Natural killer cell (primary cell): ENCODE measurements at regions not wholly inside any gene's neighbourhood (a gene's known extent, or its start where the extent isn't known, plus 50 kb on each side); places are given as distances from the start of the nearest gene placed in this dataset.

Experiments
- ATAC-seq, 3 donors: fragments of 150-1000 bp in 2 of 3; fragments of 200-7000 bp in 1 of 3; cut with Tn5 transposase; 1 replicate in 1 of 3; 2 replicates in 2 of 3; pipeline ENCODE4 v1.10.0; 2021; ENCODE audit warnings: mild to moderate bottlenecking in 2 of 3, moderate library complexity in 2 of 3
- DNase-seq, 2 donors: peaks; one replicate each; pipeline versions ENCODE4 v3.0.0 to v3.0.0-alpha.2; 2013 to 2021; ENCODE audit warnings: mixed read lengths in 1 of 2
- H3K27ac ChIP-seq: one replicate; pipeline ENCODE4 v1.5.1; 2013; ENCODE audit warnings: mild to moderate bottlenecking, low read length
- H3K27me3 ChIP-seq: one replicate; pipeline ENCODE4 v1.6.1; 2013; ENCODE audit warnings: low read length; ENCODE audit not compliant: control insufficient read depth, insufficient read depth
- H3K36me3 ChIP-seq: one replicate; pipeline ENCODE4 v1.6.1; 2013; ENCODE audit warnings: low read length; ENCODE audit not compliant: control insufficient read depth, insufficient read depth
- H3K4me1 ChIP-seq: one replicate; pipeline ENCODE4 v1.6.1; 2013; ENCODE audit warnings: low read length; ENCODE audit not compliant: control insufficient read depth, insufficient read depth
- H3K4me3 ChIP-seq: one replicate; pipeline ENCODE4 v1.5.1; 2013; ENCODE audit warnings: low read length
- H3K9me3 ChIP-seq: one replicate; pipeline ENCODE4 v1.6.1; 2013; ENCODE audit warnings: low read length; ENCODE audit not compliant: control insufficient read depth, insufficient read depth
- H3K27ac Mint-ChIP-seq, 2 donors: one replicate each; pipeline ENCODE4 v1.8.0; 2022; ENCODE audit warnings: mild to moderate bottlenecking in 2 of 2, mixed read lengths in 2 of 2, moderate library complexity in 1 of 2
- H3K27me3 Mint-ChIP-seq, 2 donors: one replicate each; pipeline ENCODE4 v1.8.0; 2022; ENCODE audit warnings: low read depth in 2 of 2, mixed read lengths in 2 of 2
- H3K36me3 Mint-ChIP-seq: one replicate; pipeline ENCODE4 v1.8.0; 2022; ENCODE audit warnings: mixed read lengths
- H3K4me1 Mint-ChIP-seq, 2 donors: one replicate each; pipeline ENCODE4 v1.8.0; 2022; ENCODE audit warnings: mixed read lengths in 2 of 2
- H3K4me3 Mint-ChIP-seq: one replicate; pipeline ENCODE4 v1.8.0; 2022; ENCODE audit warnings: mild to moderate bottlenecking, moderate library complexity, mixed read lengths
- H3K9me3 Mint-ChIP-seq, 2 donors: one replicate each; pipeline ENCODE4 v1.8.0; 2022; ENCODE audit warnings: mixed read lengths in 2 of 2
- WGBS: methylation state at CpG from one replicate; pipeline ENCODE4 v1.1.7; 2013; ENCODE audit warnings: missing lambda C conversion rate; ENCODE audit not compliant: insufficient coverage; 5-methylcytosine and 5-hydroxymethylcytosine counted together
- intact Hi-C: fragments of 100-400 bp; cut with micrococcal nuclease; formaldehyde crosslinking; loops from one replicate; pipeline ENCODE4 v1.14.2; 2022
- TF ChIP-seq, protein P1 (sequence below): fragments of 200-600 bp; IDR thresholded peaks from one replicate; pipeline ENCODE4 v1.8.0; 2022; ENCODE audit warnings: antibody characterized with exemption

DNA sequence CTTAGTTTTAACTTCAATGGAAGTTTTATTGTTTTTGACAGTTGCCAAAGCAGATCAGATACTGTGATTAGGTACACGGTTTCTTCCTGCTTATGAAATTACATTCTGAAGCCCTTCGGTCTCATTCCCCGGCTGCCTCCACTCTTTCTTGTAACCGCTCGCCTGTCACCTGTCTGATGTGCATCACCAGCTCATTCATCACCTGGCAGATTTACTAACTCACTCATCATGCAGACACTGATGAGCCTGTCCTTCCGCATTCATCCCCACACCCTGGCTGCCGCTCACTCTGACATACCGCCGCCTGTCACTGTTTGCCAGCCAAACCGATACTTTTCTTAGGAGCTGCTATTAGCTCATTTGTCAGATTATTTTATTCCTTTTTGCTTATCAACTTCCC lies 82.8 kb upstream of the NSMCE3 start:
- Histone ChIP-seq H3K27me3 (no peaks in the 10 kb centered on the region), H3K4me1 (no peaks in the 10 kb centered on the region), H3K9me3 (no peaks in the 10 kb centered on the region), H3K36me3 (no peaks in the 10 kb centered on the region), H3K4me3 (no peak overlapping the region), H3K27ac (no peak overlapping the region)
- TF ChIP-seq, protein P1, sequence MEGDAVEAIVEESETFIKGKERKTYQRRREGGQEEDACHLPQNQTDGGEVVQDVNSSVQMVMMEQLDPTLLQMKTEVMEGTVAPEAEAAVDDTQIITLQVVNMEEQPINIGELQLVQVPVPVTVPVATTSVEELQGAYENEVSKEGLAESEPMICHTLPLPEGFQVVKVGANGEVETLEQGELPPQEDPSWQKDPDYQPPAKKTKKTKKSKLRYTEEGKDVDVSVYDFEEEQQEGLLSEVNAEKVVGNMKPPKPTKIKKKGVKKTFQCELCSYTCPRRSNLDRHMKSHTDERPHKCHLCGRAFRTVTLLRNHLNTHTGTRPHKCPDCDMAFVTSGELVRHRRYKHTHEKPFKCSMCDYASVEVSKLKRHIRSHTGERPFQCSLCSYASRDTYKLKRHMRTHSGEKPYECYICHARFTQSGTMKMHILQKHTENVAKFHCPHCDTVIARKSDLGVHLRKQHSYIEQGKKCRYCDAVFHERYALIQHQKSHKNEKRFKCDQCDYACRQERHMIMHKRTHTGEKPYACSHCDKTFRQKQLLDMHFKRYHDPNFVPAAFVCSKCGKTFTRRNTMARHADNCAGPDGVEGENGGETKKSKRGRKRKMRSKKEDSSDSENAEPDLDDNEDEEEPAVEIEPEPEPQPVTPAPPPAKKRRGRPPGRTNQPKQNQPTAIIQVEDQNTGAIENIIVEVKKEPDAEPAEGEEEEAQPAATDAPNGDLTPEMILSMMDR, result no peak
- no peaks in the 10 kb centered on the region for H3K9me3 Mint-ChIP-seq
- ATAC-seq (no peak), DNase-seq (no peak)
- intact Hi-C loops, result no loop called here
- H3K27me3 Mint-ChIP-seq, result peaks cover 5 to 10% of the 10 kb centered on the region in 2 donors
- H3K27ac Mint-ChIP-seq, result no peak overlapping the region
- no peak overlapping the region for H3K4me3 Mint-ChIP-seq
- no peaks in the 10 kb centered on the region for H3K36me3 Mint-ChIP-seq
- 84% methylated on average over 10 of the region's 10 CpGs for whole genome bisulfite sequencing
- no peaks in the 10 kb centered on the region for H3K4me1 Mint-ChIP-seq

DNA sequence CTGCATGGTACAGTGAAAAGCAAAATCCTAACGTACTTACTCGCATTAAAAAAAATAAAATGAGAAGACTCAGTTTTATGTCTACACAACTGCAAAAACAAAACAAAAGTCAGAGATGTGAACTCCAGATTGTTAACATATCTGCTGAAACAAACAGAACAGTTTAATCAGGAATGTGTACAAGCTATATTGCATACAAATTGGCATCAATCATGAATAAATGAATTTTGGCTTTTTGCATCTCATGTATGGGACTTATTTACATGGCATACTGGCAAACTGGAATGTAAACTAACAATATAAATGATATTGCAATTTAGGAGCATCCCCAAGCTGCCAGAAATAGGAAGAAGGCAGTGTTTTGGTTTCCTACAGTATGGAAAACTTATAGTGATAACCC lies 79.6 kb upstream of the NSMCE3 start:
- WGBS, result 94% methylated on average over 2 of the region's 2 CpGs
- no peaks in the 10 kb centered on the region for H3K4me1 Mint-ChIP-seq
- peaks cover 0 to 6% of the 10 kb centered on the region in 2 donors for H3K27me3 Mint-ChIP-seq
- Histone ChIP-seq H3K4me3 (no peak overlapping the region), H3K4me1 (no peaks in the 10 kb centered on the region), H3K27me3 (no peaks in the 10 kb centered on the region), H3K36me3 (no peaks in the 10 kb centered on the region), H3K9me3 (no peaks in the 10 kb centered on the region), H3K27ac (no peak overlapping the region)
- intact Hi-C loops, result no loop called here
- no peak for DNase-seq
- H3K27ac Mint-ChIP-seq, result no peak overlapping the region
- ATAC-seq, result no peak
- no peaks in the 10 kb centered on the region for H3K9me3 Mint-ChIP-seq
- H3K36me3 Mint-ChIP-seq, result no peaks in the 10 kb centered on the region
- TF ChIP-seq, protein P1, result no peak
- no peak overlapping the region for H3K4me3 Mint-ChIP-seq

DNA sequence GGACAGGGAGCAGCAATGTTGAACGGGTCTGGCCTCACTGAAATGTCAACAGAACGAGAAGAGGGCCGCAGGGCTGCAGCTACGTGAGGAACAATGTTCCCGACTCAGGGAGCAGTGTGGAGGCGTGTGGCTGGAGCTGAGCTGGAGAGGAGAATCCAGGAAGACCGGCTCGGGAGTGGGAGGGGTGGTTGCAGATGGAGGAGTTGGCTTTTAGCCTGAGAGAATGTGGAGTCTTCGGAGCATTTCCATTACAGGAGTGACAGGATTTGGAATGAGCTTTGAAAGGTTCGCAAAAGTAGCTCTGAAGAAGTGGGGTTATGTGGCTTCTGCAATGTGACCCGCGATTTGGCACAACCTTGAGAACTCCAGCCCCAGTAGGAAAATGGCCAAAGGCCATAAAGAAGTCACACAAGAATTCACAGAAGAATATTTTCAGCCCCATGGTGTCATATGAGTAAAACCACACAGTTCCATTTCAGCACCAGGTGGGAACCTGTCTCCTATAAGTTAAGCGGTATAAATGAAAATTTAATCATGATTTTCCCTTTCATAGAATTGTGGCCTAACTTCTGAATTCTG lies 78.8 kb upstream of the NSMCE3 start:
- TF ChIP-seq, protein P1, result no peak
- no peak for ATAC-seq
- H3K4me3 Mint-ChIP-seq, result no peak overlapping the region
- no peak for DNase-seq
- no peaks in the 10 kb centered on the region for H3K4me1 ChIP-seq
- 81% methylated on average over 13 of the region's 13 CpGs for WGBS
- no peak overlapping the region for H3K4me3 ChIP-seq
- no peaks in the 10 kb centered on the region for H3K9me3 Mint-ChIP-seq
- no peaks in the 10 kb centered on the region for H3K27me3 ChIP-seq
- intact Hi-C loops, result no loop called here
- H3K27ac ChIP-seq, result no peak overlapping the region
- H3K4me1 Mint-ChIP-seq, result no peaks in the 10 kb centered on the region
- H3K36me3 Mint-ChIP-seq, result no peaks in the 10 kb centered on the region
- no peaks in the 10 kb centered on the region for H3K36me3 ChIP-seq
- peaks cover 0 to 6% of the 10 kb centered on the region in 2 donors for H3K27me3 Mint-ChIP-seq
- no peak overlapping the region for H3K27ac Mint-ChIP-seq
- no peaks in the 10 kb centered on the region for H3K9me3 ChIP-seq

DNA sequence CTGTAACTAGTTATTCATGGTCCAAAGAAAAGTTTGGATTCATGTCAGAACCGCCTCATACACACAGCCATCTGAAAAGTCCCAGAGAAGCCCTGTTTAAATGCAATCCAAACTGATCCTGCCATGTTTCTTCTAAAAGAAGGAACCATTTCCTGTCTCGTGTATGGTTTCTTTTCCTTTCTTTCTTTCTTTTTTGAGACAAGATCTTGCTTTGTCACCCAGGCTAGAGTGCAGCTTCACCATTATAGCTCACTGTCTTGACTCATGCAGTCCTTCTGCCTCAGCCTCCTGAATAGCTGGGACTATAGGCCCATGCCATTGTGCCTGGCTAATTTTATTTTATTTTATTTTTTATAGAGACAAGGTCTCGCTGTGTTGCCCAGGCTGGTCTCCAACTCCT lies 77.4 kb upstream of the NSMCE3 start:
- 67% methylated on average over 3 of the region's 3 CpGs for whole genome bisulfite sequencing

More for the DNA sequence above, 77.4 kb upstream of the NSMCE3 start:
- Mint-ChIP-seq H3K9me3 (no peaks in the 10 kb centered on the region), H3K27ac (no peak overlapping the region), H3K4me3 (no peak overlapping the region), H3K36me3 (no peaks in the 10 kb centered on the region), H3K4me1 (no peaks in the 10 kb centered on the region), H3K27me3 (peaks cover 0 to 2% of the 10 kb centered on the region in 2 donors)
- no peak for ATAC-seq
- Histone ChIP-seq H3K4me1 (no peaks in the 10 kb centered on the region), H3K4me3 (no peak overlapping the region), H3K27ac (no peak overlapping the region), H3K36me3 (no peaks in the 10 kb centered on the region), H3K9me3 (no peaks in the 10 kb centered on the region), H3K27me3 (no peaks in the 10 kb centered on the region)
- intact Hi-C loops, result no loop called here
- DNase-seq, result no peak
- TF ChIP-seq, protein P1, result no peak
